ENCODE measurements at regions not wholly inside any gene's neighbourhood (a gene's known extent, or its start where the extent isn't known, plus 50 kb on each side); places are given as distances from the start of the nearest gene placed in this dataset.
"Not testable (repeated sequence)": the region's sequence is repeated elsewhere in the genome, so short reads cannot be mapped to it uniquely, and the experiment has no call there.

DNA sequence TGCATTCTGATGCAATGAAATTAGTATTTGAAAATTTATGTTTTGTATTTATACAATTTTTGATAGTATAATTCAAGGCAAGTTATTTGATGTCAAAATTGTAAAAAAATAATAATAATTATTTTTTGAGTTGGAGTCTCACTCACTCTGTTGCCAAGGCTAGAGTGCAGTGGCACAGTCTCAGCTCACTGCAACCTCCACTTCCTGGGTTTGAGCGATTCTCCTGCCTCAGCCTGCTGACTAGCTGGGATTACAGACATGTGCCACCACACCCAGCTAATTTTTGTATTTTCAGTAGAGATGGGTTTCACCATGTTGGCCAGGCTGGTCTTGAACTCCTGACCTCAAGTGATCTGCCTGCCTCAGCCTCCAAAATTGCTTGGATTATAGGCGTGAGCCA is 342.4 kb upstream of the ARPP21 start:
- TF ChIP-seq, protein P1, sequence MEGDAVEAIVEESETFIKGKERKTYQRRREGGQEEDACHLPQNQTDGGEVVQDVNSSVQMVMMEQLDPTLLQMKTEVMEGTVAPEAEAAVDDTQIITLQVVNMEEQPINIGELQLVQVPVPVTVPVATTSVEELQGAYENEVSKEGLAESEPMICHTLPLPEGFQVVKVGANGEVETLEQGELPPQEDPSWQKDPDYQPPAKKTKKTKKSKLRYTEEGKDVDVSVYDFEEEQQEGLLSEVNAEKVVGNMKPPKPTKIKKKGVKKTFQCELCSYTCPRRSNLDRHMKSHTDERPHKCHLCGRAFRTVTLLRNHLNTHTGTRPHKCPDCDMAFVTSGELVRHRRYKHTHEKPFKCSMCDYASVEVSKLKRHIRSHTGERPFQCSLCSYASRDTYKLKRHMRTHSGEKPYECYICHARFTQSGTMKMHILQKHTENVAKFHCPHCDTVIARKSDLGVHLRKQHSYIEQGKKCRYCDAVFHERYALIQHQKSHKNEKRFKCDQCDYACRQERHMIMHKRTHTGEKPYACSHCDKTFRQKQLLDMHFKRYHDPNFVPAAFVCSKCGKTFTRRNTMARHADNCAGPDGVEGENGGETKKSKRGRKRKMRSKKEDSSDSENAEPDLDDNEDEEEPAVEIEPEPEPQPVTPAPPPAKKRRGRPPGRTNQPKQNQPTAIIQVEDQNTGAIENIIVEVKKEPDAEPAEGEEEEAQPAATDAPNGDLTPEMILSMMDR (IDR thresholded peaks at IDR 0.05), result not testable (repeated sequence)
- not testable (repeated sequence) for TF ChIP-seq POLR2A (IDR thresholded peaks at IDR 0.05)
